ENCODE measurements at regions not wholly inside any gene's neighbourhood (a gene's known extent, or its start where the extent isn't known, plus 50 kb on each side); places are given as distances from the start of the nearest gene placed in this dataset.
"Not testable (repeated sequence)": the region's sequence is repeated elsewhere in the genome, so short reads cannot be mapped to it uniquely, and the experiment has no call there.

DNA sequence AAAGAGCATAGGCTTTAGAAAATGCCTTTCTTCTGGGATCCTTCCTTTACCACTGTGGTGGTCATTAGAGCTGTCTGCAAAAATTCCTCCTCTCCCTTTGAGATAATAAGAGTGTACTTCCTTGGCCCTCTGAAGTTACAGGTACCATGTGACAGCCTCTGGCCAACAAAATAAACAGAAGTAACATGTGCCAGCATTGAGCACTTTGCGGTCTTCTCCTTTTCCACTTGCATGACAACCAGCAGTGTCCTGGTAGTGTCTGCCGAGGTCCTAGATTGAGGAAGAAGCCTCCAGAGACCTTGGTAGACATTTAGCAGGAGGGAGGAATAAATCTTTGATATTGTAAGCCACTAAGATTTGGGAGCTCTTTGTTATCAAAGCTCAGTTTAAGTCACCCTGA is 87.5 kb upstream of the ARID1B start:
- DNase-seq (ENCODE audit: low read depth in 2 of 2): no peak

DNA sequence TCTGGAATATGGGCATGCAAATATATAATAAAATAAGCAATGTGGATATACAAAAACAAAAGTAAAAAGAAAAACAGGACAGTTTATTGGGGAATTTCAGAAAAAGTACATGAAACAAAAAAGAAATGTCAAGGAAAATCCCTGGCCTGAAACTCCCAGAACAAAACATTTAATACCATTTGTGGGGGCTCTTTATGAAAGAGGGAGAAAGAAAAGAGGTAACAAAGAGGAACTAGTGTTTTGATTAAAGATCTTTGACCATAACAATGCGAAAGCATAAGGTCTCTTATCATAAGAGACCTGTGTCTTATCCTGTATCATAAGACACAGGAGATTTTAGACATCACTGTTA is 88.6 kb upstream of the ARID1B start:
- no peak for DNase-seq (ENCODE audit: low read depth in 2 of 2)

DNA sequence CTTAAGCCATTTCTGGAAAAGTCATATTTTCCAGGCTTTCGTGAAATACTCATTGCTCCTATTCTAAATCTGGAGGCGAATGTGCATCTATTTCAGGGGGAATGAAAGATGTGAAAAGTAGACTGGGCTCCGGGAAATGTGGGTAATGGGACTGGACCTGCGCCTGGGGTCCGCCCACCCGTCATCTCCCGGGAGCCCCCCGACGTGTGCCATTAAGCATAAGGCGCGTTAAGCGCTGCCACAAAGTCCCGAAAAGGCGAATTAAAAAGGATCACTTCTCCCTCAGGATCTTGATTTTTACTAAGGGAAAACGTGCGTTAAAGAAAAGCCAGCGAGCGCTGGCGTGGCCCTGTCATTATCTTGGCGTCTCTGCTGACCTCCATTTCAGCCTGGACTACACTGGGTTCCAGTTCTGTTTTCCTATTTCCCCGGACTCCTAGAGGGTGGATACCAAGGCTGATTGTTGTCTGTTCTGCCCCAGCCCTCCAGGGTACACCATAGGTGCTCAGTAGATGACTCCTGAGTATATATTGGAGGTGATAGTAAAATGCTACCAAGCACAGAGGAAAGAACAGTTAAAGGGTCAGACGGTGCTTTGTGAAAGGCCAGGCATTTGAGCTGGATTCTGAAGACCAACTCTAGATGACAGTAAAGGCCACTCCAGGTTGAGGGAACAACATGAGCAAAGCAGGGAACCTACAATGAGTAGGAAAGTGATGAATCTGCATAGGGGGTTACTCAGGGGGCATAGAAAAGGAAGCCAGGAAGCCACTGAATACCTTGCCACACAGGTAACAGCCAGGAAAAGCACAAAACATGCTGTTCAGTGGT is 89.2 kb upstream of the ARID1B start:
- DNase-seq (ENCODE audit: low read depth in 2 of 2): peak; percentile 24 to 44

DNA sequence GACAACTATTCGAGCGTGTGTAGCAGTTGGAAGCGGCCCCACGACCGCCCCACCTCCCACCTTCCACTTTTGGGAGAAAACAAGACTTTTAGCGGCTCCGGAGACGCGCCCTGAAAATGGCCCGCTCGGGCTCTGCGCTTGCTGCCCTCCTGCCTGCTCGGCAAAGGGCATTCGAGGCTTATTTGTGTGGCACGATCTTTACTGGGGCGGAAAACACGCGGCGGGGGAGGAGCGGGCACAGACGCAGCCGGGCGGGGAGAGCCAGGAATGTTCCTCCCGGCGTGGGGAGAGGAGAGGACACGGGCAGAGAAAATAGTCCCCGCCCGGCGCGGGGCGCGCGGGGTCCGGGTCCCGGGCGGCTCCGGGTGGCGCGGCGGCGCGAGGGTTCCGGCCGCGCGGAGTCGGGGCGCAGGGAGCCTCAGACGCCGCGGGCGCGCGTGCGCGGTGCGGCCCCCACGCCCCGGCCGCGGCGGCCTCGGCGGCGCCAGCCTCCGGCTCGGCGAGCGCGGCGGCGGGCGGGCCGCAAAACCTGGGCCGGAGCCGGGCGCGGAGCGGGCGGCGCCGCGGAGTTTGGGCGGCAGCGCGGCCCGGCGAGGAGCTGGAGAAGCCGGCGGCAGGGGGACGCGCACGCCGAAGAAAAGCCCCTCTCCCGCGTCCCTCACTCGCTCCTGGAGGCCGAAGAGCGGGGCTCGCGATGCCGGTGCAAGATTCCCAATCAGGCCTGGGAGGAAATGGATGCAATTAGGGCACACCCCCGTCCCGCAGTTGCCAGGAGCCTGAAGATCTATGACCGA is 90.0 kb upstream of the ARID1B start:
- DNase-seq (ENCODE audit: low read depth in 2 of 2): peak; percentile 84 to 86

DNA sequence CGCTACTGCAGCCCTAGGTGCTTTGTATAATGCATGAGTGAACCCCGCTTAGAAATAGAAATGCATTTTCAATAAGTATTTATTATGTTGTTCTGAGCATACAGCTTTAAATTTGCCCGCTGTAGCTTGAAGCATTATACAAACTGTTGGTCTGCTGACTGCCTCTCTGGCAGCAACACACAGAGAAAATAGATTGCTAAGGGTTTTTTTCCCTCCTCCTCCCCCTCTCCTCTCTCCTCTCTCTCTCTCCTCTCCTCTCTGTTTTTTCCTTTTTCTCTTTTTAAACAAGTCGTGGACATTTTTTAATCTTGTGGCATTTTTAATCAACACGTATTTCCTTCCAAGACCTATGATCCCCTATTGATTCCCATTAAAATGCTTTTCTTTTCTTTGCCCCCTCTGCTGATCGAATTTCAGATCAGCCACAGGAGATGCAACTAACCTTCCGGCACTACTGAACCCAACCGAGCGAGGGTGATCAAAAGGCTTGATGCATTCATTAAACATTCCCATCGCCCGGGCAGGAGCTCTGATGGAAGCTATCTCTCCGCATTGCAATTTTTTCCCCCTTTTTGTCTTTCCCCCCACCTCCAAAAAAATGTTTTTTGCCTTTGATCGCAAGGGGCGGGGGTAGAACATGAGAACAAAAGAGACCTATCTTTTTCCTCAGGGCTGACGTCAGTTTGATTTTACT is 90.7 kb upstream of the ARID1B start:
- peak; percentile 54 to 75 for DNase-seq (ENCODE audit: low read depth in 2 of 2)

DNA sequence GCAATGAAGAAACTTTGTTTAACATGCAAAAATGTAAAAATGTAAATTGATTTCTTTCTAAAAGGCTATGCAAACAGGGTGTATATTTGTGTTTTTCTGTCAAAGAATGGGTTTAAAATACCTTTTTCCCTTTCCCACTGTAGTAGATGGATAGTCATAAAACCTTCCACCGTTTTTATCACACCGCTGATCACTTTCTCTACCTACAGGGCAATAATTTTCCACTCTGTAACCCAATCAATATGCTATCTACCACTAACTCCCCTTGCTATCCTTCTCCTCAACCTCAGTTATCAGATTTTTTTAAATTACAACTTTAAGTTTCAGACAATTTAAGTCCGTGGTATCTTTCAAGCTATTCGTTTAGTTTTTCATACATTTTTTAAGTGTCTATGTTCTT is 91.4 kb upstream of the ARID1B start:
- DNase-seq (ENCODE audit: low read depth in 2 of 2): no peak

DNA sequence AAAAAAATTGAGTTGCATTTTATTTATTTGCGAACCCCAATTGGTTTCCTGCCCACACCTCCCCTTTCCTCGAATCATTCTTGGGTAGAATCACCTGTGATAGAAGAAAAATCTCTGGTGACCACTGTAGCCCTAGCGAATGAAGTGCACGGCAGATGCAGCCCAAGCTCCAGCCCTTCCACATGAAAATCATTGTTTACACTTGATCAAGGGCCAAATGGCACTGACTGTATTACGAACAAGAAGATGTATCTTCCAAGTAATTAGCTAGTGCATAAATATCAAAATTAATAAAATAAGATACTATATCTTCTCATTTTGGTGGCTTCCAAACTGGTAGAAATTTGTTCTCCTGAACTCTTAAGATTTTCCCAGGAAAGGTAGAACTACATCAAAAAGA is 93.4 kb upstream of the ARID1B start:
- no peak for DNase-seq (ENCODE audit: low read depth in 2 of 2)

DNA sequence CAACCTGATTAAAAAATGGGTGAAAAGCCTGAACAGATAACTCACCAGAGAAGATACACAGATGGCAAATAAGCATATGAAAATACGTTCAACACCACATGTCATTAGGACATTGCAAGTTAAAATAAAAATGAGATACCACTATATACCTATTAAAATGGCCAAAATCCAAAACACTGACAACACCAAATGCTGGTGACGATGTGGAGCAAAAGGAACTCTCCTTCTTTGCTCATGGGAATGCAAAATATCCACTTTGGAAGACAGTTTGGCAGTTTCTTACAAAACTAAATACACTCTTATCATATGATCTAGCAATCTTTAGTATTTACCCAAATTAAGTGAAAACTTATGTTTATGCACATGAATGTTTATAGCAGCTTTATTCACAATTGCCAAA is 100.5 kb upstream of the ARID1B start:
- no peak for DNase-seq (ENCODE audit: low read depth in 2 of 2)

DNA sequence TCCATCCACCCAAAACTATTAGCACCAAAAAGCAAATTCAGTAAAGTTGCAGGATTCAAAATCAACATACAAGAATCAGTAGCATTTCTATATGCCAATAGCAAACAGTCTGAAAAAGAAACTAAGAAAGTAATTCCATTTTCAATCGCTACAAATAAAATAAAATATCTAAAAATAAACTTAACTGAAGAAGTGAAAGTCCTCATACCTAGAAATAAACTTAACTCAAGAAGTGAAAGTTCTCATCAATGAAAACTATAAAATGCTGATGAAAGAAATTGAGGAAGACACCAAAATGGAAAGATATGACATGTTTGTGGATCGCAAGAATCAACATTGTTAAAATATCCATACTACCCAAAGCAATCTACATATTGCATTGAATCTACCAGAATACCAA is 103.0 kb upstream of the ARID1B start:
- no peak for DNase-seq (ENCODE audit: low read depth in 2 of 2)

DNA sequence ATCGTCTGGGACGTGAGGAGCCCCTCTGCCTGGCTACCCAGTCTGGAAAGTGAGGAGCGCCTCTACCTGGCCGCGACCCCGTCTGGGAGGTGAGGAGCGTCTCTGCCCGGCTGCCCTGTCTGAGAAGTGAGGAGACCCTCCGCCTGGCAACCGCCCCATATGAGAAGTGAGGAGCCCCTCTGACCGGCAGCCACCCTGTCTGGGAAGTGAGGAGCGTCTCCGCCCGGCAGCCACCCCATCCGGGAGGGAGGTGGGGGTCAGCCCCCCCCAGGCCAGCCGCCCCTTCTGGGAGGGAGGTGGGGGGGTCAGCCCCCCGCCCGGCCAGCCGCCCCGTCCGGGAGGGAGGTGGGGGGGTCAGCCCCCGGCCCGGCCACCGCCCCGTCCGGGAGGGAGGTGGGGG is 107.1 kb upstream of the ARID1B start:
- DNase-seq (ENCODE audit: low read depth in 2 of 2): not testable (repeated sequence)

DNA sequence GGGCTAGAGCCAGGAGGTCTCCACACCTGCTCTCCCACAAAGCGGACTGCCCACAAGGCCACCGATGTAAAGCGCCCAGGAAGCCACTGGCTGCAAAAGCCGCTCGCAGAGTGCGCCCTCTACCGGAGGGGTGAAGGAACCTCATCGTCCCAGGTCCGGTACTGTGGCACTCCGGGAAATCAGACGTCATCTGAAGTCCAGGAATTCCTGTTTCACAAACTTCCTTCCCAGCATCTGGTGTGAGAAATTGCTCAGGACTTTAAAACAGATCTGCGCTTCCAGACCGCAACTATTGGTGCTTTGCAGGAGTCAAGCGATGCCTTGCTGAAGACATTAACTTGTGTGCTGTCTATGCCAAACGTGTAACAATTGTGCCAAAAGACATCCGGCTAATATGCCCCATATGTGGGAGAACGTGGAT is 115.1 kb upstream of the ARID1B start:
- peak in 1 of 2 donors; percentile 27 for DNase-seq (ENCODE audit: low read depth in 2 of 2)

DNA sequence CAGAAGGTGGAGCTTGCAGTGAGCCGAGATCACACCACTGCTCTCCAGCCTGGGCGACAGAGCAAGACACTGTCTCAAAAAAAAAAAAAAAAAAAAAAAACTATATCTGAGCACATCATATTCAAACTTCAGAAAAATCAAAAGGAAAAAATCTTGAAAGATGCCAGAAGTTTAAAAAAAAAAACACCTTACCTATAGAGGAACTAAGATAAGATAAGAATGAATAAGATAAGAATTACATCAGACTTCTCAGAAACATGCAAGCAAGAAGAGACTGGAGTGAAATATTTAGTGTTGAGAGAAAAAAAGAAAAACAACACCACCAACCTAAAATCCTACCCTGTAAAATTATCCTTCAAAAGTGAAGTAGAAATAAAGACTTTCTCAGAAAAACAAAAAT is 116.8 kb upstream of the ARID1B start:
- no peak for DNase-seq (ENCODE audit: low read depth in 2 of 2)

DNA sequence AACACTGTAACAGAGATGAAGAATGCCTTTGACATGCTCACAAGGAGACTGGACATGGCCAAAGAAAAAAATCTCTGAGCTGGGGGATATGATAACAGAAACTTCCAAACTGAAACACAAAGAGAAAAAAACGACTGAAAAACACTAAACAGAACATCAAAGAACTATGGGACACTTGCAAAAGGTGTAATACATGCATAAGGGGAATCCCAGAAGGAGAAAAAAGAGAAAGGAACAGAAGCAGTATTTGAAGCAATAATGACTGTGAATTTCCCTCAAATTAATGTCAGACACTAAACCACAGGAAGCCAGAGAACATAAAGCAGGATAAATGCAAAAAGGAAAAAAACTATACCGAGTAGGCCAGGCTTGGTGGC is 117.4 kb upstream of the ARID1B start:
- DNase-seq (ENCODE audit: low read depth in 2 of 2): no peak

DNA sequence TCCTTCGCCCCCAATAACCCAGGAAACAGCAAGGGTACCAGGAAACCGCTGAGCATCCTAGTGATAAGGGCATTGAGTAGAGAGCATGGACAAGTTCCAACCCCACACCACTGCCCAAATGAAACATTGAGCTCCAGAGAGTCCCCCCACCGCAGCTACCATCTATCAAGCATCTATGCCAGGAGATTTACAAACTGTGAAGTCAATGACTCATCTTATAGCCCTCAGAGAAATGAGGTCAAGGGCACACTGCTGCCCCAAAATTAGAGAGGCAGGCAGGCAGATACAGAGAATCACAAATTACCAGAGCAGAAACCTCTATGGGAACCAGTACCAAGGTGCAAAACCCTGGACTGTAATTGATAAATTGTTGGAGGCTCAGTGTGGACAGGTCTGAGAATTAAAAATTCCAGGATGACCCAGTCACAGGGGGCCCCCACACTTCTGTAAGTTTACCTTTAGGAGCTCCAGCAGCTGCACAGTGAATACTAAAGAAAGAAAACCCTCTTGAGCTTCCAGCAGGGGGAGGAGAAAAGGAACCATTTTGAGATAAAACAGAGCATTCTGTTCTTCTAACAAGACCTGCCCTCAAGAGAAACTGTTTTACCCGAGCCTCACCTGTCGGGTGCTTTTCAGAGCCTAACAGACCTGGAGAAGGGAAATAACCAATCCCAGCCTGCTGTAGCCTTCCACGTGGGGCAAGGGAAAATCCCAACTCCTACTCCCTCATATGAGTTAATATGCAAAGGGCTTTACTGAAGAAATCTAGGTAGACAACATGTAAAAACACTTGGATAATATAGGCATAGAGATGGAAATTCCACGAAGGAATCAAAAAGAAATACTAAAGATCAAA is 118.0 kb upstream of the ARID1B start:
- DNase-seq (ENCODE audit: low read depth in 2 of 2): no peak

DNA sequence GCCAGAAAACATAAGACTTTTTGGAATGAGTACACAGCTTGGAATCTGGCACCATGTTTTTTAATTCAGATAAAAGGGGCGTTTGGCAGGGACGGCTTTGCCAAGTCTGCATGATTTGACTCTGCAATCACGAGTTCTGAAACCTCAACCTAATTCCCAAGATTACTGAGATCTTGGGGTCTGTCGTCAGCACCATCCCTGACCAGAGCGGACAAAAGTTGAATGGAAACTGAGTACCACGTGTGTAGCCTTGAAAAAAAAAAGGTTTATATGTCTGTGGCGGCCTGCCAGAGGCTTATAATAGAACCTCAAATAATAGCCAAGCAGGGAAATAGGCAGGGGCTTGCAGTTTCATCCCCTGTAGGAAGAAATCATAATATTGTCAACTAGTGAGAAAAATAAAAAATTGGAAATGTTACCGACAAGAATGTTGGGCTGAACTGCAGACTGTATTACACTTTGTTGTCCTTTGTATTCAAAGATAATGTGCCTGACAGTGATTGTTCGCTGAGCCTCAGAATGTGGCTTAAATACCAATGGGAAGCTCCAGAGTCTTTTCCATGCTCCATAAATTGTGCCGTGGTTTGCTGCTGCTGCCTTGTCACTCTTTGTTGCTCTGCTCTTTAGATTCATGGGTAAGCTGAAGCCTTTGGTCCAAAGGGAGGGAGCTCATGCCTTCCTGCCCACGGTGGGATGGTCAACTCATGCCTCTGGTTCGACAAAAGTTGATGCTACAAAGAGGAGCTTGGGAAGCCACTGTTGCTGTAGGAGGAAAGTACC is 118.8 kb upstream of the ARID1B start:
- peak; percentile 19 to 75 for DNase-seq (ENCODE audit: low read depth in 2 of 2)

DNA sequence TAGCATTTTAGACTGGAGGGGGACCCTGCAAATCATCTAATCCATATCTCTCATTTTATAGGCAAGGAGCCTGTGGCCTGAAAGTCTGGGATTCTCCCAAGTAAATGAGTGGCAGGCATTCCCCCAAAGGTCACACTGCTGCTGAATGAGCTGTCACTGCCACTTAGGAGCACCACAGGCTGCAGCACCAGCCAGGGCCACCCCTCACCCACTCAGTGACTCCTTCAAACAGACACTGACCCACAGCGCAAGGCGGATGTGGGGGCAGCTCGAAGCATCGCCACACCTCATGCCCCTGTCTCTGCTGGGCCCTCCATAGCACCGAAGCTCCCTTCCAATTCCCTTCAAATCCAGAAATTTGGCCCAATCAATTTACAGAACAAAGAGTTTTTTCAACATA is 119.9 kb upstream of the ARID1B start:
- no peak for DNase-seq (ENCODE audit: low read depth in 2 of 2)

DNA sequence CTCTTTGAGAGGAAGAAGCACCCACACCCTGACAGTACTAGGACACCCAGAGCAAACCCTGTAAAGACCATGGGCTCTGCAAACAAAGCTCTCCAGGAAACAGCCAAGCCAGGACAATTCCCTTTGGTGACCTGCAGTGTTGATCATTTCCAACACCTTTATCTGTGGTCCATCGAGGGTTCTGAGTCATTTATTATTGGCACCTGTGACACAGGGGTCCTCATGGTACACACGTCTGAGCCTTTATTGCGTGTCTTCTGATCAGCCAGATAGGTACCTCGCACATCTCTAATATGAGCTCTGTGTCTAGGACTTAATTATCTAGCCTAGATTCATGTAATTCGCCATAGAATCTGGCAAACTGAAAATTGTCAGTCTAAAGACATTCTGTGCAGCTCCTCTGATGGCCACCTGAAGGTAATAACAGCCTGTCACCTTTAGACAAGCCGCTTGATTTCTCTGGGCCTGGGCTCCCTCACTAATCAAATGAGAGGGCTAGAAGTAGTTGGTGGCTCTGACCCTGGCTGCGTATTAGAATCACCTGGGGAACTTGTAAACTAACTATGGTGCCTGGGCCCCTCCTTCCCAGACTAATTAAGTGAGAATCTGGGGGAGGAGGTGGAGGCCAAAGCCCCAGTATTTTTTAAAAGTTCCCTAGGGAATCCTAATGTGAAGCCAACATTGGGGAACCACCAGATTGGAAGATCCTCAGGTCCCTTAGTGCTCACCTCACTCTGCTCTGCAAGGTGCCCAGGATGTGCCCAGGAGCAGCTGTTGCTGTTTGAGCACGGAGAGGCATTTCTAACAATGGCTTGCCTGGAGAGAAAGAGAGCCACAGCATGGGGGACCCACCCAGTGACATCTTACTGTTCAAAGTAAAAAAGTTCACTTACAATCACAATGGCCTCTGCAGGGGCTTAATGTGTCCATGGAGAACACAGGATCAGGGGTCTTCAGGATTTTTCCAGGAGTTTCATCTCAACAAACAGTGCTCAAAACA is 122.0 kb upstream of the ARID1B start:
- DNase-seq (ENCODE audit: low read depth in 2 of 2): no peak

DNA sequence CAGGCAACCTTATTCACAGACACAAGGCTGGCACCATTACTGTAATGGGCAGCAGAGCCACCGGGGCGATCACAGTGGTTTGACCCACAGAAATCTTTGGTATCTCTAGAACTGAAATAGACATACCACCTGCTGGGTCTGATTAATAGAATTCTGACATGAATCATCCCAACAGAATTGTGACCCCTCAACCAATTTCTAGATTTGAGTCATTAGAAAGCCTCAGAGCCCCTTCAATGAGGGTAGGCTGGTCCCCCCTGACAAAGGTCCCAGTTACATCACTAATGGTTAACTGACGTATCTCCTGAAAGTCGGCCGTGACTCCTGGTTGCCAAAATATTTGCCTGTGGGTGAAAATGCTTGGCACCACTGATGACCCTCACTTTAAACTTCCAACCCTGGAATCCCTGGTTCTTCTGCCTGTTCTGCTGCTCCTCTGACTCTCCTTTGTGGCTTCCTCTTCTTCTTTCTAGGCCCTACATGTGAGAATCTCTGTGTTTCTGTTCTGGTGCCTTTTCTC is 124.9 kb upstream of the ARID1B start:
- no peak for DNase-seq (ENCODE audit: low read depth in 2 of 2)

DNA sequence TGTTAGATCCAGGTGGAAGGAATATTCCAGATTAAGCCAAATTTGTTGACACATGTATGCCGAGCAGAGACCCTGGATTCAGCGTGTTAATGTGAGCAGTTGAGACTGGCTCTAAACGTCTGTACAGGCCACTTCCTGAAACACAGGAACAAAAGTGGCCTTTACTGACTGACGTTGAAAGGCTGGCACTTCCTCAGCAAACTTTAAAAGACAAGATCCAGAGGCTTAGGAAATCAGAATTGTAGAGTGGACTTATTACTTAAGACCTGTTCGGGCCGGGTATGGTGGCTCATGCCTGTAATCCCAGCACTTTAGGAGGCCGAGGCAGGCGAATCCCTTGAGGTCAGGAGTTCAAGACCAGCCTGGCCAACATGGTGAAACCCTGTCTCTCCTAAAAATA is 125.7 kb upstream of the ARID1B start:
- DNase-seq (ENCODE audit: low read depth in 2 of 2): no peak

Data from lung microvascular endothelial cell (primary cell).